Astrocyte of the cerebellum (primary cell): ENCODE measurements at regions not wholly inside any gene's neighbourhood (a gene's known extent, or its start where the extent isn't known, plus 50 kb on each side); places are given as distances from the start of the nearest gene placed in this dataset.

ENCODE experiments used
- DNase-seq: peaks from one replicate; pipeline ENCODE4 v3.0.0-alpha.2; 2011; ENCODE audit warnings: low read depth
- H3K4me3 ChIP-seq: 2 replicates; pipeline ENCODE4 v1.5.1; 2011; ENCODE audit warnings: mild to moderate bottlenecking, low read depth, low read length, moderate library complexity
- in situ Hi-C: cut with HindIII; loops from 2 replicates; pipeline ENCODE4 v1.10.0; 2017; ENCODE audit warnings: low sequenced_read_pairs
- TF ChIP-seq, protein P1 (sequence below): IDR thresholded peaks from 2 replicates; pipeline ENCODE4 v1.5.1; 2012; ENCODE audit warnings: low read length, low read depth, moderate library complexity, mild to moderate bottlenecking; ENCODE audit errors: missing control alignments

GRCh38 chr15:97457203-97457847, 503.2 kb upstream of the ARRDC4 start:
- in situ Hi-C loops = no loop called here
- no peak for DNase-seq
- TF ChIP-seq, protein P1, sequence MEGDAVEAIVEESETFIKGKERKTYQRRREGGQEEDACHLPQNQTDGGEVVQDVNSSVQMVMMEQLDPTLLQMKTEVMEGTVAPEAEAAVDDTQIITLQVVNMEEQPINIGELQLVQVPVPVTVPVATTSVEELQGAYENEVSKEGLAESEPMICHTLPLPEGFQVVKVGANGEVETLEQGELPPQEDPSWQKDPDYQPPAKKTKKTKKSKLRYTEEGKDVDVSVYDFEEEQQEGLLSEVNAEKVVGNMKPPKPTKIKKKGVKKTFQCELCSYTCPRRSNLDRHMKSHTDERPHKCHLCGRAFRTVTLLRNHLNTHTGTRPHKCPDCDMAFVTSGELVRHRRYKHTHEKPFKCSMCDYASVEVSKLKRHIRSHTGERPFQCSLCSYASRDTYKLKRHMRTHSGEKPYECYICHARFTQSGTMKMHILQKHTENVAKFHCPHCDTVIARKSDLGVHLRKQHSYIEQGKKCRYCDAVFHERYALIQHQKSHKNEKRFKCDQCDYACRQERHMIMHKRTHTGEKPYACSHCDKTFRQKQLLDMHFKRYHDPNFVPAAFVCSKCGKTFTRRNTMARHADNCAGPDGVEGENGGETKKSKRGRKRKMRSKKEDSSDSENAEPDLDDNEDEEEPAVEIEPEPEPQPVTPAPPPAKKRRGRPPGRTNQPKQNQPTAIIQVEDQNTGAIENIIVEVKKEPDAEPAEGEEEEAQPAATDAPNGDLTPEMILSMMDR = no peak
- no peak overlapping the region for H3K4me3 ChIP-seq

- DNase-seq = no peak
- H3K4me3 ChIP-seq = no peak overlapping the region
- in situ Hi-C loops = no loop called here
- TF ChIP-seq, protein P1 = no peak
Measured at GRCh38 chr15:97459771-97460170, 500.7 kb upstream of the ARRDC4 start.

GRCh38 chr15:97461226-97461625, 499.3 kb upstream of the ARRDC4 start:
- H3K4me3 ChIP-seq = no peak overlapping the region
- TF ChIP-seq, protein P1 = no peak
- in situ Hi-C loops = no loop called here
- DNase-seq = no peak

DNA sequence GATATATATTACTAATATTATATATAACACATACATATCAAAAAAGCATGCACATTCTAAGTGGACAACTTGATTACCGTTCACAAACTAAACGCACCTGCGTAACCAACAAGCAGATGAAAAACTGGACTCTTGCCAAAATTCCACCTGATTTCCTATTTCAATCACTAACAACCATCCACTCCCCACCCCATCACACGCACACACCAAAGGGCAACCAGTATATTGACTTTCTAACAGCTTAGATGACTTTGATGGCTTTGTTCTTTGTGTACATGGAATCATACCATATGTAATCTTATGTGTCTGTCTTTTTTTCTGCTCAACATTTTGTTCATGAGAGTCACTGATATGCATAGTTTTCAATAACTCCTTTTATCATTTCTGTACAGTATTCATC, 496.8 kb upstream of the ARRDC4 start:
- no peak for DNase-seq
- TF ChIP-seq, protein P1 = no peak
- in situ Hi-C loops = no loop called here
- H3K4me3 ChIP-seq = no peak overlapping the region

GRCh38 chr15:97470417-97470816, 490.1 kb upstream of the ARRDC4 start:
- no peak overlapping the region for H3K4me3 ChIP-seq
- in situ Hi-C loops = no loop called here
- no peak for DNase-seq
- TF ChIP-seq, protein P1 = no peak

DNA sequence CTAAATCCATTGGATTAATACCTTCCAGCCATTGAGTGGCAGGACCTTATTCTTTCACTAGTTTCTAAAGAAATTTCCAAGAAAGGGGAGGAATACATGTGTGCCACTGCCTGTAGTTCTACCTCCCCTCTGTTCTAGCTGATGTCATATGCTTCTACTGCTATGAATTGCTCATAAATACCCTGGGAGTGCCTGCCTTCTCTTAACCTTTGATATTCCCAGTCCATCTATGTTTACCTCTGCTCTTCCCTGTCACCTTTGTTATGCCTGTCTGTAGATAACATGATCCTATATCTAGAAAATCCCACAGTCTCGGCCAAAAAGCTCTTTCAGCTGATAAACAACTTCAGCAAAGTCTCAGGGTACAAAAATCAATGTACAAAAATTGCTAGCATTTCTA, 486.9 kb upstream of the ARRDC4 start:
- H3K4me3 ChIP-seq = no peak overlapping the region
- TF ChIP-seq, protein P1 = no peak
- in situ Hi-C loops = no loop called here
- DNase-seq = no peak
